ENCODE measurements at regions not wholly inside any gene's neighbourhood (a gene's known extent, or its start where the extent isn't known, plus 50 kb on each side); places are given as distances from the start of the nearest gene placed in this dataset.
"Not testable (repeated sequence)": the region's sequence is repeated elsewhere in the genome, so short reads cannot be mapped to it uniquely, and the experiment has no call there.

GRCh38 chr7:130850956-130851355 lies 116.9 kb upstream of the KLF14 start:
- no peak for DNase-seq

- DNase-seq: no peak
These were observed 118.9 kb upstream of the KLF14 start for GRCh38 chr7:130852867-130853266.

- DNase-seq: no peak
These were observed 119.7 kb upstream of the KLF14 start for GRCh38 chr7:130853503-130854279.

- no peak for DNase-seq
These were observed 120.5 kb upstream of the KLF14 start for GRCh38 chr7:130854481-130854880.

GRCh38 chr7:130856866-130857265 lies 122.9 kb upstream of the KLF14 start:
- DNase-seq: no peak

GRCh38 chr7:130860832-130861231 lies 126.8 kb upstream of the KLF14 start:
- DNase-seq: not testable (repeated sequence)

GRCh38 chr7:130865408-130866236 lies 131.6 kb upstream of the KLF14 start:
- no peak for DNase-seq

- no peak for DNase-seq
These were observed 133.0 kb upstream of the KLF14 start for GRCh38 chr7:130867039-130867438.

- DNase-seq: no peak
These were observed 133.7 kb upstream of the KLF14 start for GRCh38 chr7:130867581-130868136.

GRCh38 chr7:130868139-130868538 lies 134.1 kb upstream of the KLF14 start:
- no peak for DNase-seq

- no peak for DNase-seq
These were observed 135.9 kb upstream of the KLF14 start for GRCh38 chr7:130869918-130870317.

GRCh38 chr7:130872341-130872740 lies 138.3 kb upstream of the KLF14 start:
- no peak for DNase-seq

- DNase-seq: no peak
These were observed 138.9 kb upstream of the KLF14 start for GRCh38 chr7:130872756-130873448.

GRCh38 chr7:130874071-130874915 lies 140.3 kb upstream of the KLF14 start:
- no peak for DNase-seq

- no peak for DNase-seq
These were observed 141.3 kb upstream of the KLF14 start for GRCh38 chr7:130875265-130875741.

- no peak for DNase-seq
These were observed 141.9 kb upstream of the KLF14 start for GRCh38 chr7:130875901-130876300.

GRCh38 chr7:130877236-130877990 lies 143.4 kb upstream of the KLF14 start:
- no peak for DNase-seq

- no peak for DNase-seq
These were observed 143.9 kb upstream of the KLF14 start for GRCh38 chr7:130877991-130878305.

GRCh38 chr7:130878785-130879184 lies 144.8 kb upstream of the KLF14 start:
- DNase-seq: no peak

GRCh38 chr7:130879191-130879590 lies 145.2 kb upstream of the KLF14 start:
- no peak for DNase-seq

GRCh38 chr7:130880668-130881067 lies 146.7 kb upstream of the KLF14 start:
- DNase-seq: no peak

Data from SIG-M5 (cell line).